T-helper 17 cell (primary cell): ENCODE measurements at regions not wholly inside any gene's neighbourhood (a gene's known extent, or its start where the extent isn't known, plus 50 kb on each side); places are given as distances from the start of the nearest gene placed in this dataset.

Experiments
- ATAC-seq: fragments of 150-1000 bp; cut with Tn5 transposase; 2 replicates; pipeline ENCODE4 v1.10.0; 2021; ENCODE audit warnings: mild to moderate bottlenecking, moderate library complexity
- DNase-seq, 3 donors: peaks; one replicate each; pipeline versions ENCODE4 v3.0.0 to v3.0.0-alpha.2; 2020 to 2021
- H3K9me3 ChIP-seq: one replicate; pipeline ENCODE4 v1.7.0; 2013; ENCODE audit warnings: low read length, mild to moderate bottlenecking; ENCODE audit not compliant: control insufficient read depth, poor library complexity, severe bottlenecking
- H3K27ac Mint-ChIP-seq: one replicate; pipeline ENCODE4 v1.8.0; 2022; ENCODE audit warnings: mild to moderate bottlenecking, moderate library complexity, mixed read lengths
- H3K27me3 Mint-ChIP-seq: one replicate; pipeline ENCODE4 v1.8.0; 2022; ENCODE audit warnings: mixed read lengths
- H3K36me3 Mint-ChIP-seq: one replicate; pipeline ENCODE4 v1.8.0; 2022; ENCODE audit warnings: low read depth, mixed read lengths
- H3K4me1 Mint-ChIP-seq: one replicate; pipeline ENCODE4 v1.8.0; 2022; ENCODE audit warnings: mild to moderate bottlenecking, mixed read lengths
- H3K4me3 Mint-ChIP-seq: one replicate; pipeline ENCODE4 v1.8.0; 2022; ENCODE audit warnings: mild to moderate bottlenecking, moderate library complexity, mixed read lengths

GRCh38 chr9:85130260-85130659, 460.7 kb downstream of the NTRK2 start:
- no peaks in the 10 kb centered on the region for H3K4me1 Mint-ChIP-seq
- DNase-seq (no peak), ATAC-seq (no peak)
- H3K9me3 ChIP-seq = no peaks in the 10 kb centered on the region
- no peak overlapping the region for H3K27ac Mint-ChIP-seq
- H3K4me3 Mint-ChIP-seq = no peak overlapping the region
- peaks cover 11% of the 10 kb centered on the region for H3K27me3 Mint-ChIP-seq
- no peaks in the 10 kb centered on the region for H3K36me3 Mint-ChIP-seq

DNA sequence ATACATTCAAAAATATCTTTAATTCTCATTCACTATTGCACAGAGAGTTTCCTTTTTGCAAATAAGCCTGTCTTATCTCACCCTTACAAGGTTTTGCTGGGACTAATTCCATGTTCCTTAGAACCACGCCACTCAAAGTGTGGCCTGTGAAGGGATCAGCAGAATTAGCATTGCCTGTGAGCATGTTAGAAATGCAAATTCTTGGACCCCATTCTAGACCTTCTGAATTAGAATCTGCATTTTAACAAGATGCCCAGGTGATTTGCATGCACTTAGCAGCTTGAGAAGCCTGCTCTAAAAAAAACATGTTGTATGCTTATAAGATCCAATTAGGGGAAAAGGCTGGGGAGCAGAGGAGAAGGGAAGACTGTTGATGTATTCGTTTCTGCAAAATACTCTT, 460.0 kb downstream of the NTRK2 start:
- no peaks in the 10 kb centered on the region for H3K9me3 ChIP-seq
- DNase-seq = no peak
- ATAC-seq = no peak
- no peaks in the 10 kb centered on the region for H3K4me1 Mint-ChIP-seq
- H3K4me3 Mint-ChIP-seq = no peak overlapping the region
- H3K27me3 Mint-ChIP-seq = peaks cover 11% of the 10 kb centered on the region
- no peak overlapping the region for H3K27ac Mint-ChIP-seq
- H3K36me3 Mint-ChIP-seq = no peaks in the 10 kb centered on the region

- H3K4me3 Mint-ChIP-seq = no peak overlapping the region
- H3K9me3 ChIP-seq = no peaks in the 10 kb centered on the region
- no peaks in the 10 kb centered on the region for H3K4me1 Mint-ChIP-seq
- DNase-seq (no peak), ATAC-seq (no peak)
- H3K27me3 Mint-ChIP-seq = peaks cover 4% of the 10 kb centered on the region
- no peaks in the 10 kb centered on the region for H3K36me3 Mint-ChIP-seq
- H3K27ac Mint-ChIP-seq = no peak overlapping the region
These were observed 449.6 kb downstream of the NTRK2 start for GRCh38 chr9:85118990-85119755.

DNA sequence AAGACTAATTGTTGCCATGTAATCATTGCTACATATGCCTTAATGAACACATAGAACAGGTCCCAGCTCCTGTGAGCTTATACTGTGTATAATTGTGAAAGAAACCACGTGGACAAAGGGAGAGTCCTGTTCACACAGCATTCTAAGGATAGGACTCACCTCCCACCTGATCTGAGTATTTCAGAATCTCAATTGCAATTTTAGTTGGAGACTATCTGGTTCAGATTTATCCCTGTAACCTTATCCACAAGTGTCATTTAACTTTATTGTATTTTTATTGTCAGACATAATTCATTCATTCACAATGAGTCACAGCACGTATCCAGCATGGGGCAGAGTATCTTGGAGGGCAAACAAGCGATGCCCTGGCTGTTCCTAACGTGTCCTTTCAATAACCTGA, 448.3 kb downstream of the NTRK2 start:
- H3K4me3 Mint-ChIP-seq = no peak overlapping the region
- H3K36me3 Mint-ChIP-seq = no peaks in the 10 kb centered on the region
- no peak for ATAC-seq
- H3K27ac Mint-ChIP-seq = no peak overlapping the region
- H3K27me3 Mint-ChIP-seq = peaks cover 11% of the 10 kb centered on the region
- no peaks in the 10 kb centered on the region for H3K4me1 Mint-ChIP-seq
- H3K9me3 ChIP-seq = no peaks in the 10 kb centered on the region
- DNase-seq = no peak

- Mint-ChIP-seq H3K36me3 (no peaks in the 10 kb centered on the region), H3K27ac (no peak overlapping the region), H3K4me3 (no peak overlapping the region), H3K4me1 (no peaks in the 10 kb centered on the region), H3K27me3 (peaks cover 11% of the 10 kb centered on the region)
- DNase-seq (no peak), ATAC-seq (no peak)
- H3K9me3 ChIP-seq = no peaks in the 10 kb centered on the region
These were observed 445.9 kb downstream of the NTRK2 start for GRCh38 chr9:85115473-85115872.

GRCh38 chr9:85114799-85115198, 445.3 kb downstream of the NTRK2 start:
- H3K27me3 Mint-ChIP-seq = peaks cover 14% of the 10 kb centered on the region
- no peak overlapping the region for H3K27ac Mint-ChIP-seq
- ATAC-seq (no peak), DNase-seq (no peak)
- H3K4me3 Mint-ChIP-seq = no peak overlapping the region
- no peaks in the 10 kb centered on the region for H3K36me3 Mint-ChIP-seq
- H3K9me3 ChIP-seq = no peaks in the 10 kb centered on the region
- peaks cover 2% of the 10 kb centered on the region for H3K4me1 Mint-ChIP-seq

DNA sequence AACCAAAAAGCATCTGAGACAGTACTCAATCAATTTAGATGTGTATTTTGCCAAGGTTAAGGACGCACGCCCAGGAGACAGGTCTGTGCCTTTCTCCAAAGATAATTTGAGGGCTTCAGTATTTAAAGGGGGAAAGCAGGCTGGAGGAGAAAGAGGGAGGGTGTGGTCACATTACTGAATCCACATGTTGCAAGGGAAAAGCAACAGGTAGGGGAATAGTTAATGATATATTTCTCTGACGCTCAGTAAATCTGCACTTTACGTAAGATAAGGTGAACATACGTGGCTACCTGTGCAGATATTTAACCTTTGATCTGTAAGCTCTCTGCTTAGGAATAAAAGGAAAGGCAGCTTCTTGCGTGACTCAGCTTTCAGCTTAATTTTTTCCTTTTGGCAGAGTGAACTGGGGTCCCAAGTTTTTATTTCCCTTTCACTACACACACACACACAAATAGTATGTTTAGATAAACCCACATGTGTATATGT, 443.4 kb downstream of the NTRK2 start:
- Mint-ChIP-seq H3K27ac (no peak overlapping the region), H3K4me3 (no peak overlapping the region), H3K4me1 (peaks cover 2% of the 10 kb centered on the region), H3K36me3 (no peaks in the 10 kb centered on the region), H3K27me3 (peaks cover 19% of the 10 kb centered on the region)
- ATAC-seq (no peak), DNase-seq (no peak)
- no peaks in the 10 kb centered on the region for H3K9me3 ChIP-seq

- H3K9me3 ChIP-seq = no peaks in the 10 kb centered on the region
- Mint-ChIP-seq H3K27me3 (peaks cover 22% of the 10 kb centered on the region), H3K4me3 (no peak overlapping the region), H3K27ac (no peak overlapping the region), H3K4me1 (peaks cover 2% of the 10 kb centered on the region), H3K36me3 (no peaks in the 10 kb centered on the region)
- ATAC-seq = no peak
- no peak for DNase-seq
These were observed 442.9 kb downstream of the NTRK2 start for GRCh38 chr9:85112391-85112790.

- Mint-ChIP-seq H3K27ac (no peak overlapping the region), H3K36me3 (no peaks in the 10 kb centered on the region), H3K4me3 (no peak overlapping the region), H3K4me1 (peaks cover 2% of the 10 kb centered on the region), H3K27me3 (peaks cover 24% of the 10 kb centered on the region)
- DNase-seq = no peak
- no peaks in the 10 kb centered on the region for H3K9me3 ChIP-seq
- no peak for ATAC-seq
These were observed 439.2 kb downstream of the NTRK2 start for GRCh38 chr9:85108746-85109145.

DNA sequence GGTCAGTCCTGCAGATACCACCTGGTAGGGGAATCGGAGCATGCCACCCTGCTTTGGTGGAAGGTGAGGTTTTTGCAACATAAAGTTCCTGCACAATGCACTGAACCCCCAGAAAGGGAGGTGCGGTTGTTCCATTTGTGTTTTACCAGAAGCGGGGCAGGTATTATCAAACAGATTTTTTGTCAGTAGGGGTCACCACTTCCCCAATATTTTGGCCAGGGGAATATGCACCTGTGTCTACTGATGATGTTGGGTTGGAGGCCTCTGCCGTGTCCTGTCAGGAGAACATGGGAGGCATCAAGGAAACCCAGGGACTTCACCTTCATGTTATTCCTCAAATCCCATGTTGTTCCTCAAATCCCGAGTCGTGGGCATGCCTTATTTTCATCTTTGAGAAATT, 438.7 kb downstream of the NTRK2 start:
- ATAC-seq = no peak

DNA sequence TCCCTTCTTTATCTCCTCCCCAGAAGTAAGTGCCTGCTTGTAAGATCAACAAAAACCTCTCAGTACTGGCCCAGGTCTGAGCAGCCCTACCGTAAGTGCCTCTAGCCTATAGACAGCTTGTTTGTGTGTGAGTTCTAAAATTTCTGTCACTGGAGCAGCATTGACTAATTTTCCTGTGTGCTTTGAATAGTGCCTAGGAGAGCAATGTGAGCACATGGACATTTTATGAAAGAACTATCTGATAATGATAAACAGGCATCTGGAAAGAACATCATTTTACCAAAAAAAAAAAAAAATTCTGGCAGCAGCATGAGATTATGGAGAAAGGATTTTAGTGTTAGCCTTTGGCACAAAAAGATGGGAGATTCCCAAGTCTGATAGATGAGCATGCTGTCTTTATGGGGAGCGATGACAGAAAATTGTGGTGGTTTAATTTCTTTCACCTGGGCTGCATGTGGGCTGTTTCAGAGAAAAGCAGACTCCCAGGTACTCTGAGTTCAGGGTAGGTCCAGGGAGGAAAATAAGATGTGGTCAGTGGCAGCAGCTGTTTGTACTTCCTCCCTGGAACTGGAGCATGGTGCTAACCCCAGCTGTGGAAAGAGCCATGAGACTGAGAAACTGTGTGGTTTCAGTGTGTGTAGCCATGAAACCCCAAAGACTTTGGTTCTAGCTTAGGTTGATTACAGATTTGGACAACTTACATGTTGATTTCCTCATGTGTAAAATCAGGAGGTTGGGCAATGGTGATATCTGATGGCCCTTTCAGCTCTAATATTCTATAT, 419.9 kb downstream of the NTRK2 start:
- ATAC-seq = no peak
- no peak overlapping the region for H3K4me3 Mint-ChIP-seq

More for the DNA sequence above, 438.7 kb downstream of the NTRK2 start:
- Mint-ChIP-seq H3K4me1 (peaks cover 2% of the 10 kb centered on the region), H3K27me3 (peaks cover 20% of the 10 kb centered on the region), H3K36me3 (no peaks in the 10 kb centered on the region), H3K4me3 (no peak overlapping the region), H3K27ac (no peak overlapping the region)
- H3K9me3 ChIP-seq = no peaks in the 10 kb centered on the region
- no peak for DNase-seq

DNA sequence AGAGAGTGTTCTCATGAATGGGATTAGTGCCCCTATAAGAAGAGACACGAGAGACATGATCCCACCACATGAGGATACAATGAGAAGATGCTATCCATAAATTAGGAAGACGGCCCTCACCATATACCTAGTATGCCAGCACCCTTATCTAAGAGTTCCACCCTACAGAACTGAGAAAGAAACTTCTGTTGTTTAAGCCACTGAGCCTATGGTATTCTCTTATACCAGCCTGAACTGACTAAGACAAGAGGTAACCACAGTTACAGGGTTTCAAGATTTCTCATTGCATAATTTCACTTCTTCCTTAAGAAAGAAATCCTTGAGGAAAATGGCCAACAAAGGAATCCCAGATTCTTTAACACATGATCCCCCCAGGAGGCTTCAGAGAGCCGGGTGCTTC, 412.4 kb downstream of the NTRK2 start:
- DNase-seq (no peak), ATAC-seq (no peak)
- Mint-ChIP-seq H3K27me3 (peaks cover 35% of the 10 kb centered on the region), H3K4me3 (no peak overlapping the region), H3K27ac (no peak overlapping the region), H3K36me3 (no peaks in the 10 kb centered on the region), H3K4me1 (no peaks in the 10 kb centered on the region)
- H3K9me3 ChIP-seq = no peaks in the 10 kb centered on the region

More for the DNA sequence above, 419.9 kb downstream of the NTRK2 start:
- Mint-ChIP-seq H3K27ac (no peak overlapping the region), H3K4me1 (no peaks in the 10 kb centered on the region), H3K36me3 (no peaks in the 10 kb centered on the region), H3K27me3 (no peaks in the 10 kb centered on the region)
- H3K9me3 ChIP-seq = peaks cover 3% of the 10 kb centered on the region
- DNase-seq = no peak

DNA sequence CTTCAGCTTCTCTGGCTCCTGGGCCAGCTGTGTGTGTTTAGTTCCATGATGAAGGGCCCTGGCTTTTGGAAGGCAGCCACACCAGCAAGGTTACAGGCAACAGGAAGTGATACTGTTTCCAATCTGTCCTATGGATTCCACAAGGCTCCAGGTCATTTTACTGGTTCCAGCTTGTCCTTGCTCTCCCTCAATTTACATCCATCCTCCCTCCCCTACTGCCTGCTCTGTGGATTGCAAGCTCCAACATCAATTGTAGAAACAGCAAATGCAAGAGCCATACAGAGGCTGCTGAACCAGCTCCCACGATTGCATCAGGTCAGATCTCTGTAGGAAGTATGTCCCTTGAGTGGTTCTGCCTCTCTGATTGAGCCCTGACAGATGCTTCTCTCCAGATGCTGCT, 409.8 kb downstream of the NTRK2 start:
- no peak for DNase-seq
- Mint-ChIP-seq H3K27ac (no peak overlapping the region), H3K36me3 (no peaks in the 10 kb centered on the region), H3K27me3 (peaks cover 35% of the 10 kb centered on the region), H3K4me1 (no peaks in the 10 kb centered on the region), H3K4me3 (no peak overlapping the region)
- no peaks in the 10 kb centered on the region for H3K9me3 ChIP-seq
- no peak for ATAC-seq
